ENCODE measurements at regions not wholly inside any gene's neighbourhood (a gene's known extent, or its start where the extent isn't known, plus 50 kb on each side); places are given as distances from the start of the nearest gene placed in this dataset.

DNA sequence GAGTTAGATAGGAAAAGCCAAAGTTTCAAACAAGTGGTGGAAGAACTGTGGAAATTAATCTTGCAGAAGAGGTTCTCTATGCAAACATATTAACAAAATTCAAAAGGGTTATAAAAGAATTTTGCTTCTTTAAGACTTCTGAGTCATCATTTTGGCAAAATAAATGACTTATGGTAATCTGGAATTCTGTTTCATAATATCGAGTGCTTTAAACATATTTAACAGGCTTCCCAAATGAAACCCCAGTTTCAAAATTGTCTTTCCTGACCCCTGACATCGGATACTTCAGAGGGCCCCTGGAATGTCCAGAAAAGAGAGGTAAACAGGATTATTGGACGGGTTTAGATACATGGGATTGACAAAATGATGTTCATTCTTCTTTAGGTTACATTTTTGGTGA is 444.6 kb downstream of the HTR7 start:
- DNase-seq (ENCODE audit: low spot score): no peak

DNA sequence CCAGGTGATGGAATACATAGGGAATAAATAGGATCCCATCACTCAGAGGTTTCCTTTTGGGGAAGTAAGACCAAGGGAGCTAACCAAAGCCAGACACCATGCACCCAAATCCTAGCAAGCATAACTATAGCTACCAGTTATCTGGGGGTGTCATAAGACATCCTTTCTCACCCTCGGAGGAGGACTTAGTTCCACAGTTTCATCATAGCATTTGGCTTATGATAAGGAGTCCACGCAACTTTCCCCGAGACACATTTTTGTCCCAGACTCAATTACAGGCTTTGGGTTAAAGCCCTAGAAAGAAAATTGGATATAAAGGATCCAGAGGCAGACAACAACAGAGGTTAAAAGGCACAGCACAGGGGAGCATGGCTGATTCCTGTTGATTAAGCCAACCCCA is 442.9 kb downstream of the HTR7 start:
- no peak for DNase-seq (ENCODE audit: low spot score)

DNA sequence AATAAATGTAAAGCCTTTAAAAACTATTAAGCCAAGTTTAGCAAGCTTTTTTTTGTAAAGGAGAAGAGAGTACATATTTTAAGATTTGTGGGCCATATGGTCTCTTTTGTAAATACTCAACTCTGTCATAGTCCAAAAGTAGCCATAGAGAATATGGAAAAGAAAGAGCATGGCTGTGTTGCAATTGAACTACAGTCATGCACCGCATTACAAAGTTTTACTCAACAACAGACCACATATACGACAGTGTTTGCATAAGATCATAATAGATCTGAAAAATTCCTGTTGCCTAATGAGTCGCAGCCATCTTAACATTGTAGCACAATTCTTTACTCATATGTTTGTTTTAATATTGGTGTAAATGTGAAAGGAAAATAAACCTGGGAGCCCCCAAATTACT is 440.8 kb downstream of the HTR7 start:
- no peak for DNase-seq (ENCODE audit: low spot score)

- no peak for DNase-seq (ENCODE audit: low spot score)
Measured at GRCh38 chr10:90417476-90418210, 440.2 kb downstream of the HTR7 start.

GRCh38 chr10:90418869-90419652 is 438.8 kb downstream of the HTR7 start:
- DNase-seq (ENCODE audit: low spot score): no peak

DNA sequence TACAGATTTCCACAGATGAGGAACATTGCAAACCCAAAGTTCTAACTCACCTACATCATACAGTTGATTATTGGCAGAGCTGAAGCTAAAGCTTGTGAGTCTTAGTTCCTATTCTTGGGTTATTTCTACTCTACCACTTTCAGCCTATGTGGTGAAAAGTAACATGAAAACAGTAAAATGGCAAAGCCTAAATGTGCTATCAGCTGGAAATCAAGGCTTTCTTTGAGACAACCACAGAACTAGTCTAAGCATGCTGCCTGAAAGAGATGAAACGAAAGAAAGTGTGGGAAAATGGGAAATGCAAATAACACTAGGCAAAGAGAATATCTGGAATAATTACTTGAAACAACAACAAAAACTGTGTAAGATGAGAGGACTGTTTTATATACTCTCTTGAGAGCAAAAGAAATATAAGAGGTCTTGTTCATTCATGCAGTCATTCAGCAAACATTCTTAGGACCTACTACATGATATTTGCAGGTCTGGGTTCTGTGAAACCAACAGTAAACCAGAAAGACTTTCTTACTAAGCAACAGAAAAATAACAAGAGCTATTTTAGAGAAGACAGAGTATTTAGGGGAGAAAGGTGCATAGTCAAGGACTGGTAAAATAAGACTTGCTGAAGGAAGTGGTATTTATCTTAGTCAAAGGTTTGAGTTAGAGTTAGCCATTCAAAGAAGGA is 437.1 kb downstream of the HTR7 start:
- no peak for DNase-seq (ENCODE audit: low spot score)

GRCh38 chr10:90421874-90422273 is 436.0 kb downstream of the HTR7 start:
- no peak for DNase-seq (ENCODE audit: low spot score)

DNA sequence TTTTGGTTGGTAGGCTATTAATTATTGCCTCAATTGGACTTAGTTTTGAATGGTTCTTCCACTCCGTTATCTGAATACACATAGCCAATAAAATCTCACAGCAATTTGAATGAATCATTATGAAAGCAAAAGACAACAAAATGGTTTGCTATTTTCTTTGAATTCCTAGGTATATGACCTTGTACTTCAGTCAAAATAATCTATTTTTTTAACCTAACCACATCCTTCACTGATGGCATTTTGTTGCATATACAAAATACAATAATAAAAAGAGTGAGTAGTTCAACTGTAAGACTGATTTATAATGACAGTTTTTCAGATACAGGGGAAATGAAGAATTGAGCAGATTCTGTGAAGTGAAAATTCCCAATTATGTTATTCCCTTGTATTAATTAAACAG is 433.1 kb downstream of the HTR7 start:
- DNase-seq (ENCODE audit: low spot score): no peak

DNA sequence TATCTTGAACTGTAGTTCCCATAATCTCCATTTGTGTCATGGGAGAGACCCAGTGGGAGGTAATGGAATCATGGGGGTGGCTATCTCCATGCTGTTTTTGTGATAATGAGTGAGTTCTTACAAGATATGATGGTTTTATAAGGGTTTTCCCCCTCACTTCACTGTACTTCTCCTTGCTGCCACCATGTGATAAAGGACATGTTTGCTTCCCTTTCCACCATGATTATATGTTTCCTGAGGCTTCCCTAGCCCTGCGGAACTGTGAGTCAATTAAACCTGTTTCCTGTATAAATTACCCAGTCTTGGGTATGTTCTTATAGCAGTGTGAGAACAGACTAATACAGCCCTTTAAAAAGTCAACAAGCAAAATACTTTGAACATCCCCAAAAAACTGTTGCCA is 427.7 kb downstream of the HTR7 start:
- DNase-seq (ENCODE audit: low spot score): no peak

DNA sequence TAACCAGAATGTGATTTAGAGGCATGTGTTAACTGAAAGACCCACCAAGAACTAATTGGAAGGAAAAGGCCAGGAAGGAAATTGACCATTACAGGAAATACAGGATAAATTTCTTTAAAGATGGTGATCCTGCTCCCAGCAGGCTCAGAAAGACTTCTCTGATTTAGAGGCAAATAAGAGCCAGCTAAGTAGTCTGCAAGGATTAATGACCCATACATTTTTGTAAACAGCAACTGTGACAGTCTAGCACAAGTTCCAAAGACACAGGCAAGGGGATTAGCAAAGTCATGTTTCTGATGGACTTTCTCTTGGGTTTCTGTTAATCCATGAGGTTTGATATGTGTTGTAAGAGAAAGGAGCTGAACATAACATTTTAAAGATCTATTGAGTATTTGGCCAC is 425.0 kb downstream of the HTR7 start:
- no peak for DNase-seq (ENCODE audit: low spot score)

GRCh38 chr10:90435296-90435695 is 422.5 kb downstream of the HTR7 start:
- DNase-seq (ENCODE audit: low spot score): no peak

DNA sequence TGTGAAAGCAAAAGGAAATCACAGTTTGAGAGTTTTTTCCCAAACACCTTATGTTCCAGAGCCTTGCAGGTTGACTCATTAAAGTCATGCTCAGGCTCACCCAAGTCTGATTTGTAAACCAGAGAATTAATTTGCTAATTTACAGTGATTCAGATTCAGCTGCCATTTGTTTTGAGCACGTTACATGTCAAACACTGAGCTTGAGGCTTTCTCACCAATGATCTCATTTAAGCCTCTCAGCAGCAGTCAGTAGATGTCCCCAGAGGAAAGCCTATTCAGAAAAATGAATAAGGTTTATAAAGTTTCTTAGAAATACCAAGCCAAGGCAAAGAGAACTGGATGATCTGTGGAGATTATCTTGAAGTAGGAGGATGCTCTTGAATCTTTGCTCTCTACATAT is 420.4 kb downstream of the HTR7 start:
- no peak for DNase-seq (ENCODE audit: low spot score)

GRCh38 chr10:90440870-90441269 is 417.0 kb downstream of the HTR7 start:
- DNase-seq (ENCODE audit: low spot score): no peak

DNA sequence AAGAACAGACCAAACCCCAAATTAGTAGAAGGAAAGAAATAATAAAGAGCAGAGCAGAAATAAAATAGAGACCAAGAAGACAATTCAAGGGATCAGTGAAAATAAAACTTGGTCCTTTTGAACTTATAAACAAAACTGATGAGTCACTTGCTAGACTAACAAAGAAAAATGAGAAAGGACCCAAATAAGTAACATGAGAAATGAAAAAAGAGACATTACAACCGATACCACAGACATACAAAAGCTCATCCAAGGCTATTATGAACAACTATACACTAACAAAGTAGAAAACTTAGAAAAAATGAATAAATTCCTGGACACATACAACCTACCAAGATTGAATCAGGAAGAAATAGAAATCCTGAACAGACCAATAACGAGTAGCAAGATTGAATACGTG is 414.5 kb downstream of the HTR7 start:
- no peak for DNase-seq (ENCODE audit: low spot score)

GRCh38 chr10:90447831-90448230 is 410.0 kb downstream of the HTR7 start:
- DNase-seq (ENCODE audit: low spot score): no peak

GRCh38 chr10:90450797-90451196 is 407.0 kb downstream of the HTR7 start:
- no peak for DNase-seq (ENCODE audit: low spot score)

DNA sequence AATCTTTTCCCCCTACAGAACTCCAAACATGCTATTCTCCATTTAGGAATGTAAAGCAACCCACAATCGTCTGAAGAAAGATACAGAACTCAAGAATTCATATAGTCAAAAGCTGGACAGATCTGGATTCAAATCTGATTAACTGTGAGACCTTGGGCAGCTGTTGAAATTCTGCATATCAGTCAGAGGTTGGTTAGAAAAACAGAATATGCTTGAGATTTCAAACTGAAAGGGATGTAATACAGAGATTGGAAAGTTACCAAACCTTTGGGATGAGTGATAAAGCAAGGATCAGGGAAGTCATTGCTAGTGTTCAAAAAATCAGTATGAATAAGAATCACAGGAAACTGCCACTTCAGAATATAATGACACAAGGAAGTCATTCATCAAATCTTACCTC is 406.6 kb downstream of the HTR7 start:
- DNase-seq (ENCODE audit: low spot score): no peak

DNA sequence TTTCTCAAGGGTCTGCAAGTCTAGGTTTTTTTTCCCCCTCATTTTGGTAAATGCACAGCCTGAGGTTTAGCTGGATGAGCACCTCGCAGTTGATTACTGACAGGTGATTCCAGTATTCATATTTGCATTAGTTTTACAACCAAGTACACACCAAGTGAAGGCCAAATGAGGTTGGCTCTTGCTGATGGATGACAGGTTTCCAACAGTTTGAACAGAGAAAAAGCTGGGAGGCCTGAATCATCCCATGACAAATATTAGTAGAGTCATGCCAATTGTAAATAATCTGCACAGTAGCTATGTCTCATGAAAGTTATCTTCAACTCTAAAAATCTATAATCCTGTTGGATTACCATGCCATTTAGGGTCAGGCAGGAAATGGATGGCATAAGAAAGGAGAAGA is 399.8 kb downstream of the HTR7 start:
- no peak for DNase-seq (ENCODE audit: low spot score)

DNA sequence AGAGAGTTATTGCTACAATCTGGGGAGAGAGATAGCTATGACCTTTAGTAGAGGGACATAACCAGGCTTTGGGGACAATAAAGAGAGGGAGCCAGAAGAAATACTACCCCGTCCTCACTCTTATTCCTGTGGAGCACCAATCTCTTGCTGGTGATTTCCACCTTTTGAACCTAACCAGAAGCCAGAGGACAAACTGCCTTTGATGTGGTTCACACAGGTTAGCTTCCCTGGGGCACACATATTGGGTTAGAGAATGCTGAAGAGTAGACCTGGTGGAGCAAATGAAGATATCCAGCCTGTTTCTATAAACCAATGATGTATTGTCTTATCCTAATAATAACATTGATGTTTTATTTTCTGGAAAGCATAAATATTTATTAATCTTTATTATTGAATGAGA is 399.3 kb downstream of the HTR7 start:
- no peak for DNase-seq (ENCODE audit: low spot score)

- no peak for DNase-seq (ENCODE audit: low spot score)
Measured at GRCh38 chr10:90461437-90462155, 396.2 kb downstream of the HTR7 start.

DNA sequence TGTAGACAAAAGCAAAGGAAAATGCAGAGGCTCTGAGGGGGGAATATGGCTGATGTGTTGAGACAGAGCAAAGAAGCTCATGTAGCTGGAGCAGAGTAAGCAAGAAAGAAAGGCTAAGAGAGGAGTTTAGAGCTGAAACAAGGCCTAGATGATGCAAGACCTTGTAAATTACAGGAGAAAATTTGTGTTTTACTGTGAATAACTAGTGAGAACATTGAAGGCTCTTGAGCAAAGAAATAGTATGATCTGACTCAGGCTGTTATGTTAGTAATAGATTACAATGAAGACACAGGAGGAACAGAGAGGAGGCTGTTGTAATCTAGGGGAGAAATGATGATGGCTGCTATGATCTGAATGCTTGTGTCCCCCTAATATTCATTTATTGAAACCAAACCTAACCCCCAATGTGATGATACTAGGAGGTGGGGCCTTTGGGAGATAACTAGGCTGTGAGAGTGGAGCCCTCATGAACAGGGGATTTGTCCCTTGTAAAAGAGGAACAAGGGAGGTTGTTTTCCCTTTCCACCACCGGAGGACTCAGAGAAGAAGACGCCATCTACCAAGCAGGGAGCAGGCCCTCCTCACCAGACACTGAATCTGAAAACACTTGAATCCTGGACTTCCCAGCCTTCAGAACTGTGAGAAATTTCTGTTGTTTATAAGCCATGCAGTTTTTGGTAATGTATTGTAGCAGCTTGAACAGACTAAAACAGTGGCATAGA is 394.9 kb downstream of the HTR7 start:
- DNase-seq (ENCODE audit: low spot score): no peak

- DNase-seq (ENCODE audit: low spot score): no peak
Measured at GRCh38 chr10:90464329-90464728, 393.5 kb downstream of the HTR7 start.

Data from iPS-NIHi11 (cell line).